Hepatocyte (in vitro differentiated cells): ENCODE measurements at regions not wholly inside any gene's neighbourhood (a gene's known extent, or its start where the extent isn't known, plus 50 kb on each side); places are given as distances from the start of the nearest gene placed in this dataset.

Experiments used
- CTCF ChIP-seq: fragments of 200-600 bp; sonication (generic); IDR thresholded peaks from 2 replicates; pipeline ENCODE4 v1.5.1; 2016; ENCODE audit warnings: antibody characterized with exemption, mild to moderate bottlenecking; ENCODE audit not compliant: poor library complexity
- EZH2 ChIP-seq: fragments of 200-600 bp; sonication (generic); IDR thresholded peaks from 2 replicates; pipeline ENCODE4 v1.6.1; 2016; ENCODE audit warnings: antibody characterized with exemption, mild to moderate bottlenecking, borderline replicate concordance
- EZH2phosphoT487 ChIP-seq: fragments of 200-600 bp; sonication (generic); IDR thresholded peaks from one replicate; pipeline ENCODE4 v1.6.1; 2018; ENCODE audit warnings: antibody characterized with exemption, mild to moderate bottlenecking, low read depth, moderate library complexity; ENCODE audit not compliant: unreplicated experiment, severe bottlenecking

- no peak for TF ChIP-seq EZH2
- TF ChIP-seq CTCF: no peak
- no peak for TF ChIP-seq EZH2phosphoT487
Measured at GRCh38 chr4:58205446-58206235, 1095.5 kb upstream of the IGFBP7 start.
